GM18909 (cell line): ENCODE measurements at regions not wholly inside any gene's neighbourhood (a gene's known extent, or its start where the extent isn't known, plus 50 kb on each side); places are given as distances from the start of the nearest gene placed in this dataset.

Experiments
- ATAC-seq: cut with Tn5 transposase; IDR thresholded peaks from one replicate; pipeline ENCODE4 v1.9.1; 2021; ENCODE audit warnings: mild to moderate bottlenecking; ENCODE audit not compliant: unreplicated experiment, poor library complexity

- ATAC-seq, result no peak
Measured at GRCh38 chr1:188050250-188050649, 1221.5 kb downstream of the PLA2G4A start.

- no peak for ATAC-seq
Measured at GRCh38 chr1:188056011-188056410, 1227.3 kb downstream of the PLA2G4A start.

GRCh38 chr1:188058801-188059200 is 1230.1 kb downstream of the PLA2G4A start:
- no peak for ATAC-seq

- no peak for ATAC-seq
Measured at GRCh38 chr1:188061881-188062280, 1233.1 kb downstream of the PLA2G4A start.

- ATAC-seq, result no peak
Measured at GRCh38 chr1:188062456-188062855, 1233.7 kb downstream of the PLA2G4A start.

- no peak for ATAC-seq
Measured at GRCh38 chr1:188065917-188066316, 1237.2 kb downstream of the PLA2G4A start.

GRCh38 chr1:188070848-188071247 is 1242.1 kb downstream of the PLA2G4A start:
- no peak for ATAC-seq

GRCh38 chr1:188089015-188089414 is 1260.3 kb downstream of the PLA2G4A start:
- no peak for ATAC-seq

- ATAC-seq, result no peak
Measured at GRCh38 chr1:188089461-188089860, 1260.7 kb downstream of the PLA2G4A start.

GRCh38 chr1:188096521-188096920 is 1267.8 kb downstream of the PLA2G4A start:
- ATAC-seq, result no peak

- no peak for ATAC-seq
Measured at GRCh38 chr1:188117436-188117835, 1288.7 kb downstream of the PLA2G4A start.

- ATAC-seq, result no peak
Measured at GRCh38 chr1:188122646-188123045, 1293.9 kb downstream of the PLA2G4A start.

GRCh38 chr1:188127507-188127906 is 1298.8 kb downstream of the PLA2G4A start:
- ATAC-seq, result no peak

- ATAC-seq, result no peak
Measured at GRCh38 chr1:188128761-188129160, 1300.0 kb downstream of the PLA2G4A start.

GRCh38 chr1:188129856-188130838 is 1301.4 kb downstream of the PLA2G4A start:
- no peak for ATAC-seq

GRCh38 chr1:188137221-188137620 is 1308.5 kb downstream of the PLA2G4A start:
- no peak for ATAC-seq

GRCh38 chr1:188140958-188141357 is 1312.2 kb downstream of the PLA2G4A start:
- no peak for ATAC-seq

GRCh38 chr1:188154196-188154595 is 1325.4 kb downstream of the PLA2G4A start:
- ATAC-seq, result no peak

- ATAC-seq, result no peak
Measured at GRCh38 chr1:188154761-188155160, 1326.0 kb downstream of the PLA2G4A start.

- no peak for ATAC-seq
Measured at GRCh38 chr1:188155261-188155660, 1326.5 kb downstream of the PLA2G4A start.

- ATAC-seq, result no peak
Measured at GRCh38 chr1:188164459-188164858, 1335.7 kb downstream of the PLA2G4A start.

GRCh38 chr1:188166654-188167053 is 1337.9 kb downstream of the PLA2G4A start:
- no peak for ATAC-seq
